ENCODE measurements at regions not wholly inside any gene's neighbourhood (a gene's known extent, or its start where the extent isn't known, plus 50 kb on each side); places are given as distances from the start of the nearest gene placed in this dataset.

- no peak for TF ChIP-seq CTCF (IDR thresholded peaks at IDR 0.05)
- ATAC-seq (ENCODE audit: low FRiP score) (no peak), DNase-seq (ENCODE audit: low spot score) (no peak)
Measured at GRCh38 chr2:156930423-156930822, 327.1 kb upstream of the GALNT5 start.

- DNase-seq (ENCODE audit: low spot score) (no peak), ATAC-seq (ENCODE audit: low FRiP score) (no peak)
- no peak for TF ChIP-seq CTCF (IDR thresholded peaks at IDR 0.05)
Measured at GRCh38 chr2:156933645-156934225, 323.8 kb upstream of the GALNT5 start.

GRCh38 chr2:156935616-156936015, 321.9 kb upstream of the GALNT5 start:
- no peak for DNase-seq (ENCODE audit: low spot score)
- no peak for TF ChIP-seq CTCF (IDR thresholded peaks at IDR 0.05)
- no peak for ATAC-seq (ENCODE audit: low FRiP score)

GRCh38 chr2:156937430-156937829, 320.1 kb upstream of the GALNT5 start:
- ATAC-seq (ENCODE audit: low FRiP score) = no peak
- TF ChIP-seq CTCF (IDR thresholded peaks at IDR 0.05) = no peak
- no peak for DNase-seq (ENCODE audit: low spot score)

- DNase-seq (ENCODE audit: low spot score) = no peak
- TF ChIP-seq CTCF (IDR thresholded peaks at IDR 0.05) = no peak
- no peak for ATAC-seq (ENCODE audit: low FRiP score)
Measured at GRCh38 chr2:156944871-156945270, 312.6 kb upstream of the GALNT5 start.

- TF ChIP-seq CTCF (IDR thresholded peaks at IDR 0.05) = no peak
- DNase-seq (ENCODE audit: low spot score) (no peak), ATAC-seq (ENCODE audit: low FRiP score) (no peak)
Measured at GRCh38 chr2:156947261-156947660, 310.2 kb upstream of the GALNT5 start.

- DNase-seq (ENCODE audit: low spot score) = no peak
- no peak for TF ChIP-seq CTCF (IDR thresholded peaks at IDR 0.05)
- ATAC-seq (ENCODE audit: low FRiP score) = no peak
Measured at GRCh38 chr2:156955701-156956100, 301.8 kb upstream of the GALNT5 start.
